SK-N-SH treated with all-trans-retinoic acid at 6 μM for 48 hours (cell line): ENCODE measurements at regions not wholly inside any gene's neighbourhood (a gene's known extent, or its start where the extent isn't known, plus 50 kb on each side); places are given as distances from the start of the nearest gene placed in this dataset.

Experiments
- ATAC-seq: fragments of 200-7000 bp; cut with Tn5 transposase; 3 replicates; pipeline ENCODE4 v1.9.1; 2020; ENCODE audit warnings: mild to moderate bottlenecking, moderate library complexity
- ARNTL ChIP-seq: fragments of 450-650 bp; formaldehyde crosslinking; IDR thresholded peaks from 2 replicates; pipeline ENCODE4 v1.5.0; 2020; ENCODE audit warnings: low read depth, mild to moderate bottlenecking, moderate library complexity, borderline replicate concordance
- BACH2 ChIP-seq: fragments of 250-450 bp; sonication (Bioruptor Pico); IDR thresholded peaks from 2 replicates; pipeline ENCODE4 v1.9.0; 2021; ENCODE audit warnings: mild to moderate bottlenecking, borderline replicate concordance
- CSDC2 ChIP-seq: fragments of 250-450 bp; sonication (Bioruptor Pico); IDR thresholded peaks from 2 replicates; pipeline ENCODE4 v1.5.0; 2020; ENCODE audit warnings: mild to moderate bottlenecking, moderate library complexity
- CSRNP3 ChIP-seq: fragments of 250-450 bp; sonication (Bioruptor Pico); IDR thresholded peaks from 2 replicates; pipeline ENCODE4 v1.5.1; 2021; ENCODE audit warnings: mild to moderate bottlenecking, moderate library complexity
- ESRRG ChIP-seq: fragments of 250-450 bp; sonication (Bioruptor Pico); IDR thresholded peaks from 2 replicates; pipeline ENCODE4 v1.6.1; 2021; ENCODE audit warnings: mild to moderate bottlenecking
- GLIS3 ChIP-seq: fragments of 250-450 bp; sonication (Bioruptor Pico); IDR thresholded peaks from 2 replicates; pipeline ENCODE4 v1.5.0; 2020; ENCODE audit warnings: mild to moderate bottlenecking, moderate library complexity
- ISL1 ChIP-seq: fragments of 250-450 bp; sonication (Bioruptor Pico); IDR thresholded peaks from 2 replicates; pipeline ENCODE4 v2.1.2; 2022; ENCODE audit warnings: mild to moderate bottlenecking, moderate library complexity
- OSR1 ChIP-seq: fragments of 250-450 bp; sonication (Bioruptor Pico); IDR thresholded peaks from 2 replicates; pipeline ENCODE4 v1.8.0; 2022; ENCODE audit warnings: moderate library complexity, mild to moderate bottlenecking, inconsistent platforms
- PATZ1 ChIP-seq: fragments of 250-450 bp; sonication (Bioruptor Pico); IDR thresholded peaks from 2 replicates; pipeline ENCODE4 v1.8.0; 2020; ENCODE audit warnings: mild to moderate bottlenecking, moderate library complexity, borderline replicate concordance
- POU6F1 ChIP-seq: fragments of 250-450 bp; sonication (Bioruptor Pico); IDR thresholded peaks from 2 replicates; pipeline ENCODE4 v1.8.0; 2021; ENCODE audit warnings: low read depth, mild to moderate bottlenecking, moderate library complexity, borderline replicate concordance
- SNAI2 ChIP-seq: fragments of 250-450 bp; sonication (Bioruptor Pico); IDR thresholded peaks from 2 replicates; pipeline ENCODE4 v1.5.0; 2020; ENCODE audit warnings: mild to moderate bottlenecking, moderate library complexity
- TOX ChIP-seq: fragments of 250-450 bp; sonication (Bioruptor Pico); IDR thresholded peaks from 2 replicates; pipeline ENCODE4 v1.8.0; 2021; ENCODE audit warnings: mild to moderate bottlenecking, moderate library complexity, borderline replicate concordance
- ZC3H10 ChIP-seq: fragments of 250-450 bp; sonication (Bioruptor Pico); IDR thresholded peaks from 2 replicates; pipeline ENCODE4 v1.5.1; 2021; ENCODE audit warnings: mild to moderate bottlenecking, moderate library complexity
- ZFP3 ChIP-seq: fragments of 250-450 bp; sonication (Bioruptor Pico); IDR thresholded peaks from 2 replicates; pipeline ENCODE4 v1.5.0; 2020; ENCODE audit warnings: mild to moderate bottlenecking, moderate library complexity
- ZFP30 ChIP-seq: fragments of 450-650 bp; formaldehyde crosslinking; IDR thresholded peaks from 2 replicates; pipeline ENCODE4 v1.5.0; 2022; ENCODE audit warnings: mild to moderate bottlenecking, moderate library complexity
- ZNF565 ChIP-seq: fragments of 450-650 bp; formaldehyde crosslinking; conservative IDR thresholded peaks from 2 replicates; pipeline ENCODE4 v1.5.0; 2020; ENCODE audit warnings: low read depth, mild to moderate bottlenecking, moderate library complexity
- ZNF70 ChIP-seq: fragments of 450-650 bp; formaldehyde crosslinking; IDR thresholded peaks from 2 replicates; pipeline ENCODE4 v1.5.0; 2020; ENCODE audit warnings: mild to moderate bottlenecking, moderate library complexity
- ZNF8 ChIP-seq: fragments of 450-650 bp; formaldehyde crosslinking; IDR thresholded peaks from 2 replicates; pipeline ENCODE4 v1.5.0; 2020; ENCODE audit warnings: mild to moderate bottlenecking, moderate library complexity
- TF ChIP-seq, protein P1 (sequence below): fragments of 250-450 bp; sonication (Bioruptor Pico); IDR thresholded peaks from 2 replicates; pipeline ENCODE4 v1.5.1; 2020; ENCODE audit warnings: low read depth, mild to moderate bottlenecking, moderate library complexity
- TF ChIP-seq, protein P2 (sequence below): fragments of 250-450 bp; sonication (Bioruptor Pico); IDR thresholded peaks from 2 replicates; pipeline ENCODE4 v1.5.0; 2020; ENCODE audit warnings: mild to moderate bottlenecking, moderate library complexity

GRCh38 chr12:45651029-45651428 lies 78.5 kb upstream of the ARID2 start:
- no peak for ATAC-seq
- TF ChIP-seq ZC3H10: no peak
- no peak for TF ChIP-seq ESRRG (CRISPR knock-in tag)
- no peak for TF ChIP-seq CSRNP3 (CRISPR knock-in tag)
- TF ChIP-seq SNAI2 (CRISPR knock-in tag): no peak
- no peak for TF ChIP-seq CSDC2

DNA sequence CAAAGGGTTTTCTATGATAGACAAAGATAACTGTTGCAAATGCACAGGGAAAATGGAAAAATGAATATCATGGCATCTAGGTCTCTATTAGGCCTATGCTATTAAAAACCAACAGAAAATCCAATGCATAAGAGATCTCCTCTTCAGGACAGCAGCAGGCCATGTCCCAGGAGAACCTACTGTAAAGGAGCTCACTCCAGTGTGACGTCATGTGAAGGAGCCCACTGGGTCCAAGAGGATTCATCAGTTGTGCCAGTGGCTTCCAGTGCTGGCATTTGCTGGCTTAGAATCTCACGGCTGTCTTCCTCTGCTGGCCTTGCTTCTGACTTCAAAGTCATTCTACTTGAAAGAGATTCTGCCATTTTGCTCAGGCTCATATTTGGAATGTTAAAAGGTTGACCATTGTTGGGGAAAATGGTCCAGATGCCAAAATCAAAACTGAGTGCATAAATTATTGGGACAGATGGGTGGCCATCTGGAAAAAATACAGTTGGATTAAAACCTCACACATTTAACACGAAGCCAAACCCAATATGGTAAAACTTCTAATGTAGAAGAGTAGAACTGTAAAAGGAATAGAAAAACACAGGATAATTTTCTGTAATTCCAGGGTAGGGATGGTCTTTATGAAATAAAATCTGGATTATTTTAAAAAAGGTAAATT lies 75.4 kb upstream of the ARID2 start:
- no peak for ATAC-seq
- no peak for TF ChIP-seq ARNTL (CRISPR knock-in tag)

- TF ChIP-seq ZFP3 (CRISPR knock-in tag) (no peak), ISL1 (CRISPR knock-in tag) (no peak), GLIS3 (CRISPR knock-in tag) (no peak), OSR1 (CRISPR knock-in tag) (no peak), CSRNP3 (CRISPR knock-in tag) (no peak), ZNF70 (CRISPR knock-in tag) (no peak), BACH2 (CRISPR knock-in tag) (no peak), POU6F1 (CRISPR knock-in tag) (no peak), ZC3H10 (no peak), ZNF565 (no peak), ZFP30 (CRISPR knock-in tag) (no peak), PATZ1 (CRISPR knock-in tag) (no peak), ESRRG (CRISPR knock-in tag) (no peak), ZNF8 (CRISPR knock-in tag) (no peak), TOX (CRISPR knock-in tag) (no peak), ARNTL (CRISPR knock-in tag) (no peak)
- TF ChIP-seq, protein P1, sequence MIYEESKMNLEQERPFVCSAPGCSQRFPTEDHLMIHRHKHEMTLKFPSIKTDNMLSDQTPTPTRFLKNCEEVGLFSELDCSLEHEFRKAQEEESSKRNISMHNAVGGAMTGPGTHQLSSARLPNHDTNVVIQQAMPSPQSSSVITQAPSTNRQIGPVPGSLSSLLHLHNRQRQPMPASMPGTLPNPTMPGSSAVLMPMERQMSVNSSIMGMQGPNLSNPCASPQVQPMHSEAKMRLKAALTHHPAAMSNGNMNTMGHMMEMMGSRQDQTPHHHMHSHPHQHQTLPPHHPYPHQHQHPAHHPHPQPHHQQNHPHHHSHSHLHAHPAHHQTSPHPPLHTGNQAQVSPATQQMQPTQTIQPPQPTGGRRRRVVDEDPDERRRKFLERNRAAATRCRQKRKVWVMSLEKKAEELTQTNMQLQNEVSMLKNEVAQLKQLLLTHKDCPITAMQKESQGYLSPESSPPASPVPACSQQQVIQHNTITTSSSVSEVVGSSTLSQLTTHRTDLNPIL: no peak
- TF ChIP-seq, protein P2, sequence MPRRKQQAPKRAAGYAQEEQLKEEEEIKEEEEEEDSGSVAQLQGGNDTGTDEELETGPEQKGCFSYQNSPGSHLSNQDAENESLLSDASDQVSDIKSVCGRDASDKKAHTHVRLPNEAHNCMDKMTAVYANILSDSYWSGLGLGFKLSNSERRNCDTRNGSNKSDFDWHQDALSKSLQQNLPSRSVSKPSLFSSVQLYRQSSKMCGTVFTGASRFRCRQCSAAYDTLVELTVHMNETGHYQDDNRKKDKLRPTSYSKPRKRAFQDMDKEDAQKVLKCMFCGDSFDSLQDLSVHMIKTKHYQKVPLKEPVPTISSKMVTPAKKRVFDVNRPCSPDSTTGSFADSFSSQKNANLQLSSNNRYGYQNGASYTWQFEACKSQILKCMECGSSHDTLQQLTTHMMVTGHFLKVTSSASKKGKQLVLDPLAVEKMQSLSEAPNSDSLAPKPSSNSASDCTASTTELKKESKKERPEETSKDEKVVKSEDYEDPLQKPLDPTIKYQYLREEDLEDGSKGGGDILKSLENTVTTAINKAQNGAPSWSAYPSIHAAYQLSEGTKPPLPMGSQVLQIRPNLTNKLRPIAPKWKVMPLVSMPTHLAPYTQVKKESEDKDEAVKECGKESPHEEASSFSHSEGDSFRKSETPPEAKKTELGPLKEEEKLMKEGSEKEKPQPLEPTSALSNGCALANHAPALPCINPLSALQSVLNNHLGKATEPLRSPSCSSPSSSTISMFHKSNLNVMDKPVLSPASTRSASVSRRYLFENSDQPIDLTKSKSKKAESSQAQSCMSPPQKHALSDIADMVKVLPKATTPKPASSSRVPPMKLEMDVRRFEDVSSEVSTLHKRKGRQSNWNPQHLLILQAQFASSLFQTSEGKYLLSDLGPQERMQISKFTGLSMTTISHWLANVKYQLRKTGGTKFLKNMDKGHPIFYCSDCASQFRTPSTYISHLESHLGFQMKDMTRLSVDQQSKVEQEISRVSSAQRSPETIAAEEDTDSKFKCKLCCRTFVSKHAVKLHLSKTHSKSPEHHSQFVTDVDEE (CRISPR knock-in tag): no peak
- ATAC-seq: peak; percentile 74; the same call in 2 of the 3 replicates
Observed at GRCh38 chr12:45655186-45655585, 74.3 kb upstream of the ARID2 start.
